ENCODE measurements at regions not wholly inside any gene's neighbourhood (a gene's known extent, or its start where the extent isn't known, plus 50 kb on each side); places are given as distances from the start of the nearest gene placed in this dataset.
"Not testable (repeated sequence)": the region's sequence is repeated elsewhere in the genome, so short reads cannot be mapped to it uniquely, and the experiment has no call there.

DNA sequence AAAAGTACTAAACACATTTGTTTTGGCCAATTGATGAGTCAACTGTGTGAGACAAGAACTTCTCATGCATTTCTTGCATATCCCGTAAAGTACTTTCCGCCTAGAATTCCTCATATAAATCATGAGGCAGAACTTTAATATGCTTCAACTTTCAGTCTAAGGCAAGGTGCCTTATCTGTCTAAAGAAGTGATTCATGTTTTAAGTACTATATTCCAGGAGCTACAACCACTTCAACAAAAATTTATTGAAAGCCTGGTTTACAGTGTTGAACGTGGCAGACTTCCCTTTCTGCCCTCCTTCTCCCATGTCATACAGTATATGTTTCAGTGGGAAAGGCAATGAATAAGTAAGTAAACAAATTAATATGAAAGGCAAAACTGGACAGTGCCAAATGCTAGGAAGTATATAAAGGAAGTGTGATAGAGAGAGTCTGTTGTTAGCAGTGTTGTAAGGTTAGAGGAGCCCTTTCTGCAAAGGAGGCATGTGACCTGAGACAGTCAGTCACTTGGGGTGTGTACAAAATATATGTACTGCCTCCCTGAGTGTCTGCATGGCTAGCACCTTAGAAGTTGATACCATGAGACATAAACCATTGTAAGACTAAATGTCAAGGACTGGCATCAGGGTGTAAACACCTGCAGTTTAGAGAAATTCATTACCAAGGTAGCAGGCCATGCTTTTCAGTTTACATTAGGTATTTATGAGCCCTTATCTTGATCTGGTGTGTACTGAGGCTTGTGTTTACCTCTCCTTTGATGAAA, 362.2 kb downstream of the SRGAP2C start (continued):
- TF ChIP-seq, protein P1, sequence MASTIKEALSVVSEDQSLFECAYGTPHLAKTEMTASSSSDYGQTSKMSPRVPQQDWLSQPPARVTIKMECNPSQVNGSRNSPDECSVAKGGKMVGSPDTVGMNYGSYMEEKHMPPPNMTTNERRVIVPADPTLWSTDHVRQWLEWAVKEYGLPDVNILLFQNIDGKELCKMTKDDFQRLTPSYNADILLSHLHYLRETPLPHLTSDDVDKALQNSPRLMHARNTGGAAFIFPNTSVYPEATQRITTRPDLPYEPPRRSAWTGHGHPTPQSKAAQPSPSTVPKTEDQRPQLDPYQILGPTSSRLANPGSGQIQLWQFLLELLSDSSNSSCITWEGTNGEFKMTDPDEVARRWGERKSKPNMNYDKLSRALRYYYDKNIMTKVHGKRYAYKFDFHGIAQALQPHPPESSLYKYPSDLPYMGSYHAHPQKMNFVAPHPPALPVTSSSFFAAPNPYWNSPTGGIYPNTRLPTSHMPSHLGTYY (CRISPR knock-in tag; IDR thresholded peaks at IDR 0.05), result no peak
- no peak for TF ChIP-seq MYBL2 (CRISPR knock-in tag; IDR thresholded peaks at IDR 0.05)

DNA sequence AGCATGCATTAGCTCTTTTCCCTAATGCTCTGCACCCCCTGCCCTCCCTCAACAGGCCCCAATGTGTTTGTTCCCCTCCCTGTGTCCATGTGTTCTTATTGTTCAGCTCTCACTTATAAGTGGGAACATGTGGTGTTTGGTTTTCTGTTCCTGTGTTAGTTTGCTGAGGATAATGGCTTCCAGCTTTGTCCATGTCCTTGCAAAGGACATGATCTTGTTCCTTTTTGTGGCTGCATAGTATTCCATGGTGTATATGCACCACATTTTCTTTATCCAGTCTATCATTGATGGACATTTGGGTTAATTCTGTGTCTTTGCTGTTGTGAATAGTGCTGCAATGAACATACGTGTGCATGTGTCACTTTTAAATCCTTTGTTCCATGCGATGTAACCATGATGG, 363.0 kb downstream of the SRGAP2C start:
- H3K36me3 Mint-ChIP-seq; CTCF ChIA-PET; H3K9me3 Mint-ChIP-seq; POLR2A ChIA-PET; H3K4me3 Mint-ChIP-seq; ATAC-seq; DNase-seq (ENCODE audit: low spot score); H3K27ac Mint-ChIP-seq; H3K27me3 Mint-ChIP-seq (ENCODE audit: low read depth): not testable (repeated sequence)
- H3K4me1 Mint-ChIP-seq, result peaks cover 14% of the 10 kb centered on the region

DNA sequence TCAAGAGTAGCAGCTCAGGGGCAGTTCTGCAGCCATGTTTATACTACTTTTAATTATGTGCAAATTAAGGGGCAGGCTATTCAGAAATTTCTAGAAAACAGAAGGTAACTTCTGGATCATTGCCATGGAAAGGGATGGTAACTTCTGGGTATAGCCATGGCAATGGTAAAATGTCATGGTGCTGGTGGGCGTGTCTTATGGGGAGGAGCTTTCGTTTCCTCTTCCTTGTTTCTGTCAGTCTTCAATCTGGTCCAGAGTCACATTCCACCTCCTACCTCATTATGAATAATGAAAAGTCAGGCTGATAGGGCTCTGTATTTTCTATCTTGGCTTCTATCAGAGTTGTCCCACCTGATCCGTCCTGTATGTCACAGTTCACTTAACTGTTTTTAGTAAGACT, 366.0 kb downstream of the SRGAP2C start:
- H3K9me3 Mint-ChIP-seq; H3K27ac Mint-ChIP-seq; CTCF ChIA-PET; ATAC-seq; DNase-seq (ENCODE audit: low spot score); POLR2A ChIA-PET; H3K27me3 Mint-ChIP-seq (ENCODE audit: low read depth); H3K4me3 Mint-ChIP-seq; H3K36me3 Mint-ChIP-seq: not testable (repeated sequence)
- H3K4me1 Mint-ChIP-seq, result peaks cover 23% of the 10 kb centered on the region

DNA sequence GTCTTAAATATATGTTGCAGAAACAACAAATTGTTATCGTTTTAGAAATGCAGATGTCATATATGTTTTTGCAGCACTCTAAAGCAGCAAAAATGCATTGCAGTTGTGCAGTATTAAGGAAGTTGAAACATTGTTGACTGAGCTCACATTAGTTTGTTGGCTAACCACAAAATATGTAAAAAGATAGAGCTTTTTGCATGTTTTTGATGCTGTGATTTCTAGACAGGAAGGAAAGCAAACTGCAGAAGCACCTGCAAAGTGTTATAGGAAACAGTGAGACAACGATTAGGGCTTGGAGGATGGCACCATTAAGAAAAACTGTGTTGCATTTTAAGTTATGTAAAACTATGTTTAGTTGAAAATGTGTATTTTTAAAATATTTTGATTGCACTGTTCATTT, 366.7 kb downstream of the SRGAP2C start:
- H3K4me3 Mint-ChIP-seq; H3K27ac Mint-ChIP-seq; H3K9me3 Mint-ChIP-seq; ATAC-seq; H3K27me3 Mint-ChIP-seq (ENCODE audit: low read depth); POLR2A ChIA-PET; DNase-seq (ENCODE audit: low spot score); CTCF ChIA-PET; H3K36me3 Mint-ChIP-seq: not testable (repeated sequence)
- peaks cover 30% of the 10 kb centered on the region for H3K4me1 Mint-ChIP-seq

DNA sequence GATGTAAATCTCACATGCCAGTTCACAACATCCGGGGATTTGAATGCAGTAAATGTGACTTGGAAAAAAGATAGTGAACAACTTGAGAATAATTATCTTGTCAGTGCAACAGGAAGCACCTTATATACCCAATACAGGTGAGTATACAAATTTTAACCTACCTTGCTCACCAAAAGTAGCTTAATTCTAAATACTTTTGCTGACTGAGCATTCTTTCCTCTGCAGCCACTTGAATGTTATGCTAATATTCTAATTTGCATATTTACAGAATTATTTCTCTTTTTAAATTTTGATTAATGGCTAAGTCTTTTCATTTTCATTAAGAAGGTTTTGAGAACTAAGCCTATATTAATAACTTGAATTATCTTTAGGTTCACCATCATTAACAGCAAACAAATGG, 371.8 kb downstream of the SRGAP2C start:
- CTCF ChIA-PET; H3K4me3 Mint-ChIP-seq; H3K9me3 Mint-ChIP-seq; H3K27me3 Mint-ChIP-seq (ENCODE audit: low read depth); DNase-seq (ENCODE audit: low spot score); POLR2A ChIA-PET; ATAC-seq; H3K36me3 Mint-ChIP-seq: not testable (repeated sequence)
- Mint-ChIP-seq H3K4me1 (peaks cover 57% of the 10 kb centered on the region), H3K27ac (peak overlapping the region; percentile 88)

DNA sequence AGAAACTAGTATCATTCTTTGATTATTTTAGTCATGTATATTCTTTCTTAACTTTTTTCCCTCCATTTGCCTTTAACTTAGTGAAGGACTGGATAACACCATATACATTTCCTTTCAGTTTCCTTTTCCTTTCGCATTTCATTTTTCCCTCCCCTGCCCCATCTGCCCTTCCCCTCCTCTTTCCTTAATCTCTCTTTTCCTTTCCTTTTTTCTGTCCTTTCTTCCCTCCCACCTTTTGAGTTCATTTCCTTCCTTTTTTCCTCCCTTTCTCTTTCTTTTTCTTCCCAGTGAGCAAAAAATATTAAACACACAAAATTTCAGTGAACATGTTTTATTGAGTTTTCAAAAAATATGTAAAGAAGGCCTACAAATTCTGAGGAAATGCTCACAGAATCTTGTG, 373.3 kb downstream of the SRGAP2C start:
- peak overlapping the region; percentile 78 for H3K27ac Mint-ChIP-seq
- peaks cover 62% of the 10 kb centered on the region for H3K4me1 Mint-ChIP-seq
- POLR2A ChIA-PET; CTCF ChIA-PET; ATAC-seq; DNase-seq (ENCODE audit: low spot score); H3K9me3 Mint-ChIP-seq; H3K36me3 Mint-ChIP-seq; H3K4me3 Mint-ChIP-seq; H3K27me3 Mint-ChIP-seq (ENCODE audit: low read depth): not testable (repeated sequence)

DNA sequence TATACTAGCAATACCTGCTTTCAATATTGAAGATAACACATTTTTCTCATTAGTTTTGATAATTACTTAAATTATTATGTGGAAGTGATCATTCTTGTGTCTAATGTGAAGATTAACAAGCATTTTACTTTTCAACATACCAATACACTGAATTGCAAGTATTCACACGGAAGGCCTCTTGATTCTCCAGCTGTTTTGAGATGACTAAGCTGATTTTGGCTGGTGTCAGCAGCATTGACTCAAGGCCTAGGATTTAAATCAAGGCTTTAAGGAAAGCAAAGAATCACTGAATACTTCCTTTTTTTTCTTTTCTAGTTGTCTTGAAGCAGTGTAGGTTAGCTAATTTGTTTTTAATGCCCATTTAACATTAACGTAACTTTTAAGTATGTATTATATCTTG, 373.7 kb downstream of the SRGAP2C start:
- Mint-ChIP-seq H3K27ac (peak overlapping the region; percentile 78), H3K9me3 (no peaks in the 10 kb centered on the region), H3K4me1 (peaks cover 62% of the 10 kb centered on the region), H3K27me3 (ENCODE audit: low read depth) (no peaks in the 10 kb centered on the region), H3K36me3 (no peaks in the 10 kb centered on the region), H3K4me3 (no peak overlapping the region)
- no peak for DNase-seq (ENCODE audit: low spot score)
- ChIA-PET POLR2A (no interaction called here), CTCF (no interaction called here)
- ATAC-seq, result no peak
- TF ChIP-seq, protein P2, sequence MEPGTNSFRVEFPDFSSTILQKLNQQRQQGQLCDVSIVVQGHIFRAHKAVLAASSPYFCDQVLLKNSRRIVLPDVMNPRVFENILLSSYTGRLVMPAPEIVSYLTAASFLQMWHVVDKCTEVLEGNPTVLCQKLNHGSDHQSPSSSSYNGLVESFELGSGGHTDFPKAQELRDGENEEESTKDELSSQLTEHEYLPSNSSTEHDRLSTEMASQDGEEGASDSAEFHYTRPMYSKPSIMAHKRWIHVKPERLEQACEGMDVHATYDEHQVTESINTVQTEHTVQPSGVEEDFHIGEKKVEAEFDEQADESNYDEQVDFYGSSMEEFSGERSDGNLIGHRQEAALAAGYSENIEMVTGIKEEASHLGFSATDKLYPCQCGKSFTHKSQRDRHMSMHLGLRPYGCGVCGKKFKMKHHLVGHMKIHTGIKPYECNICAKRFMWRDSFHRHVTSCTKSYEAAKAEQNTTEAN (CRISPR knock-in tag; IDR thresholded peaks at IDR 0.05), result no peak
- TF ChIP-seq, protein P3, sequence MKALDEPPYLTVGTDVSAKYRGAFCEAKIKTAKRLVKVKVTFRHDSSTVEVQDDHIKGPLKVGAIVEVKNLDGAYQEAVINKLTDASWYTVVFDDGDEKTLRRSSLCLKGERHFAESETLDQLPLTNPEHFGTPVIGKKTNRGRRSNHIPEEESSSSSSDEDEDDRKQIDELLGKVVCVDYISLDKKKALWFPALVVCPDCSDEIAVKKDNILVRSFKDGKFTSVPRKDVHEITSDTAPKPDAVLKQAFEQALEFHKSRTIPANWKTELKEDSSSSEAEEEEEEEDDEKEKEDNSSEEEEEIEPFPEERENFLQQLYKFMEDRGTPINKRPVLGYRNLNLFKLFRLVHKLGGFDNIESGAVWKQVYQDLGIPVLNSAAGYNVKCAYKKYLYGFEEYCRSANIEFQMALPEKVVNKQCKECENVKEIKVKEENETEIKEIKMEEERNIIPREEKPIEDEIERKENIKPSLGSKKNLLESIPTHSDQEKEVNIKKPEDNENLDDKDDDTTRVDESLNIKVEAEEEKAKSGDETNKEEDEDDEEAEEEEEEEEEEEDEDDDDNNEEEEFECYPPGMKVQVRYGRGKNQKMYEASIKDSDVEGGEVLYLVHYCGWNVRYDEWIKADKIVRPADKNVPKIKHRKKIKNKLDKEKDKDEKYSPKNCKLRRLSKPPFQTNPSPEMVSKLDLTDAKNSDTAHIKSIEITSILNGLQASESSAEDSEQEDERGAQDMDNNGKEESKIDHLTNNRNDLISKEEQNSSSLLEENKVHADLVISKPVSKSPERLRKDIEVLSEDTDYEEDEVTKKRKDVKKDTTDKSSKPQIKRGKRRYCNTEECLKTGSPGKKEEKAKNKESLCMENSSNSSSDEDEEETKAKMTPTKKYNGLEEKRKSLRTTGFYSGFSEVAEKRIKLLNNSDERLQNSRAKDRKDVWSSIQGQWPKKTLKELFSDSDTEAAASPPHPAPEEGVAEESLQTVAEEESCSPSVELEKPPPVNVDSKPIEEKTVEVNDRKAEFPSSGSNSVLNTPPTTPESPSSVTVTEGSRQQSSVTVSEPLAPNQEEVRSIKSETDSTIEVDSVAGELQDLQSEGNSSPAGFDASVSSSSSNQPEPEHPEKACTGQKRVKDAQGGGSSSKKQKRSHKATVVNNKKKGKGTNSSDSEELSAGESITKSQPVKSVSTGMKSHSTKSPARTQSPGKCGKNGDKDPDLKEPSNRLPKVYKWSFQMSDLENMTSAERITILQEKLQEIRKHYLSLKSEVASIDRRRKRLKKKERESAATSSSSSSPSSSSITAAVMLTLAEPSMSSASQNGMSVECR (CRISPR knock-in tag; IDR thresholded peaks at IDR 0.05; ENCODE audit: borderline replicate concordance), result no peak
- TF ChIP-seq GRHL2 (CRISPR knock-in tag; IDR thresholded peaks at IDR 0.05; ENCODE audit: insufficient replicate concordance, severe bottlenecking), result no peak
- TF ChIP-seq EMX1 (CRISPR knock-in tag; IDR thresholded peaks at IDR 0.05), result no peak
- no peak for TF ChIP-seq ZNF317 (CRISPR knock-in tag; IDR thresholded peaks at IDR 0.05; ENCODE audit: borderline replicate concordance, low read depth)
- TF ChIP-seq CREM (CRISPR knock-in tag; IDR thresholded peaks at IDR 0.05), result no peak
- TF ChIP-seq, protein P1 (CRISPR knock-in tag; IDR thresholded peaks at IDR 0.05), result no peak
- no peak for TF ChIP-seq ESRRA (CRISPR knock-in tag; IDR thresholded peaks at IDR 0.05; ENCODE audit: borderline replicate concordance)
- no peak for TF ChIP-seq NFE2L1 (CRISPR knock-in tag; IDR thresholded peaks at IDR 0.05)
